ENCODE measurements at regions not wholly inside any gene's neighbourhood (a gene's known extent, or its start where the extent isn't known, plus 50 kb on each side); places are given as distances from the start of the nearest gene placed in this dataset.

- no peaks in the 10 kb centered on the region for H3K27me3 ChIP-seq
- H3K9me3 ChIP-seq: no peaks in the 10 kb centered on the region
- TF ChIP-seq POLR2A (IDR thresholded peaks at IDR 0.05) (no peak), CTCF (IDR thresholded peaks at IDR 0.05) (no peak)
- 53 to 69% methylated on average over 3 to 6 of the region's 6 CpGs for WGBS, 2 donors
- H3K4me3 ChIP-seq: no peak overlapping the region
- no peaks in the 10 kb centered on the region for H3K36me3 ChIP-seq (ENCODE audit: low read depth, missing control alignments)
- H3K27ac ChIP-seq: no peak overlapping the region
- peaks cover 8% of the 10 kb centered on the region for H3K4me1 ChIP-seq
- peak; percentile 29 for DNase-seq
- intact Hi-C loops (cut with DNase I; ENCODE audit: low total_unique reads): no loop called here
Measured at GRCh38 chr3:72246685-72247084, 461.7 kb upstream of the PROK2 start.

- no peaks in the 10 kb centered on the region for H3K9me3 ChIP-seq
- H3K4me3 ChIP-seq: no peak overlapping the region
- H3K27ac ChIP-seq: no peak overlapping the region
- WGBS, 2 donors: 53 to 61% methylated on average over 9 of the region's 9 CpGs
- intact Hi-C loops (cut with DNase I; ENCODE audit: low total_unique reads): no loop called here
- no peak for DNase-seq
- H3K4me1 ChIP-seq: peaks cover 8% of the 10 kb centered on the region
- H3K36me3 ChIP-seq (ENCODE audit: low read depth, missing control alignments): no peaks in the 10 kb centered on the region
- no peaks in the 10 kb centered on the region for H3K27me3 ChIP-seq
- TF ChIP-seq CTCF (IDR thresholded peaks at IDR 0.05): no peak
- no peak for TF ChIP-seq POLR2A (IDR thresholded peaks at IDR 0.05)
Measured at GRCh38 chr3:72245183-72245811, 460.3 kb upstream of the PROK2 start.

DNA sequence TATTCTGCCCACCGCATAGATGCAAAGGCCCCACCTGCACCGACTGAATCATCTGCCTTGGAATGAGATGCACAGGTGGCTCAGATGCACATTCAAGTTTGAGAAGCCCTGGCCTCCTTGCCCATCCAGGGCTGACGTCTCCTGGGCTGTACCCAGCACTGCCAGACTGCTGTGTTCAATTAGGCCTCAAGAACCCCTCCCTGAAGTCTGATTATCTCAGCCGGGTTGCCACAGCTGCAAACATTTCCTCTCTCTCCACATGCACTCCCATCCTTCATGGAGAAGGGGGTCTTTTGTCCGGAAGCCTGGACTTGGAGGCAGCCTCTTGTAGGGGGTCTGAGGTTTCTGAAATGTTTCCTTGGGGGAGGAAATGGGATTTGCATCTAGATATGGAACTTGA lies 459.4 kb upstream of the PROK2 start:
- 78 to 81% methylated on average over 5 of the region's 5 CpGs for WGBS, 2 donors
- H3K9me3 ChIP-seq: no peaks in the 10 kb centered on the region
- no peak for DNase-seq
- no peaks in the 10 kb centered on the region for H3K27me3 ChIP-seq
- H3K27ac ChIP-seq: no peak overlapping the region
- intact Hi-C loops (cut with DNase I; ENCODE audit: low total_unique reads): no loop called here
- no peak overlapping the region for H3K4me3 ChIP-seq
- no peaks in the 10 kb centered on the region for H3K36me3 ChIP-seq (ENCODE audit: low read depth, missing control alignments)
- TF ChIP-seq CTCF (IDR thresholded peaks at IDR 0.05) (no peak), POLR2A (IDR thresholded peaks at IDR 0.05) (no peak)
- H3K4me1 ChIP-seq: peaks cover 8% of the 10 kb centered on the region

GRCh38 chr3:72242326-72242725 lies 457.4 kb upstream of the PROK2 start:
- TF ChIP-seq CTCF (IDR thresholded peaks at IDR 0.05): no peak
- no peak for TF ChIP-seq POLR2A (IDR thresholded peaks at IDR 0.05)
- no peak for DNase-seq
- peaks cover 25% of the 10 kb centered on the region for H3K4me1 ChIP-seq
- intact Hi-C loops (cut with DNase I; ENCODE audit: low total_unique reads): no loop called here
- 54 to 57% methylated on average over 2 of the region's 2 CpGs for WGBS, 2 donors
- H3K36me3 ChIP-seq (ENCODE audit: low read depth, missing control alignments): no peaks in the 10 kb centered on the region
- no peaks in the 10 kb centered on the region for H3K9me3 ChIP-seq
- no peaks in the 10 kb centered on the region for H3K27me3 ChIP-seq
- no peak overlapping the region for H3K27ac ChIP-seq
- H3K4me3 ChIP-seq: no peak overlapping the region

DNA sequence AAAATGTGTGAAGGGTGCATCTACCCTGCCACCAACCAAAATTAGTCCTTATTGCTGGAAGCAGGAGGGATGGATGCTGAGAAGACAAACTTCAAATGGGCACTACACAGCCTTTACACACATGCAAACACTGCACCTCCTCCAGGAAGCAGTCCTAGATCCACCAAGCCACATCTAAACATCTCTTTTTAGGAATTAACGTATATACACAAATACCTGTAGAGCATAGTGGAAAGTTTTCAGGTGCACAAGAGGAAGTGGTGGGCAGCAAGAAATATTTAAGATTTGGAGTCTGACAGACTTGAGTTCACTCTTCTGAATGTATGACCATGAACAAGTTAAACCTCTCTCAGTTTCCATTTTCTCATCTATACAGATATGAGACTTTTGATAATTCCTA lies 456.6 kb upstream of the PROK2 start:
- no peak overlapping the region for H3K4me3 ChIP-seq
- no peaks in the 10 kb centered on the region for H3K36me3 ChIP-seq (ENCODE audit: low read depth, missing control alignments)
- no peak for DNase-seq
- H3K27me3 ChIP-seq: no peaks in the 10 kb centered on the region
- peaks cover 25% of the 10 kb centered on the region for H3K4me1 ChIP-seq
- 76 to 94% methylated on average over 1 of the region's 1 CpG for WGBS, 2 donors
- intact Hi-C loops (cut with DNase I; ENCODE audit: low total_unique reads): no loop called here
- no peak overlapping the region for H3K27ac ChIP-seq
- no peaks in the 10 kb centered on the region for H3K9me3 ChIP-seq
- TF ChIP-seq CTCF (IDR thresholded peaks at IDR 0.05): no peak
- no peak for TF ChIP-seq POLR2A (IDR thresholded peaks at IDR 0.05)

Data from testis (tissue), 2 donors.